H1 (cell line): ENCODE measurements at regions not wholly inside any gene's neighbourhood (a gene's known extent, or its start where the extent isn't known, plus 50 kb on each side); places are given as distances from the start of the nearest gene placed in this dataset.

Experiments used
- CTCF ChIA-PET: fragments of 300-600 bp; sonication (Branson Sonifier 250); formaldehyde crosslinking; loops from one replicate; lab custom pipeline; 2021; ENCODE audit not compliant: partially characterized antibody; lab: Charles Lee
- POLR2A ChIA-PET: fragments of 300-600 bp; sonication (Branson Sonifier 250); formaldehyde crosslinking; loops from one replicate; lab custom pipeline; 2021; ENCODE audit warnings: inconsistent platforms; ENCODE audit not compliant: partially characterized antibody; lab: Charles Lee
- DNase-seq, 2 experiments: peaks; one replicate each; pipeline versions ENCODE4 v3.0.0 to v3.0.0-alpha.2; 2010 to 2022; ENCODE audit warnings: low spot score in 2 of 2, low read depth in 1 of 2, mixed read lengths in 1 of 2
- FAIRE-seq: peaks from 2 replicates; lab custom pipeline; 2011; peaks lifted over from hg19 to GRCh38; lab: Jason Lieb, UNC
- H2AFZ ChIP-seq: 2 replicates; pipeline ENCODE4 v1.8.1; 2012; ENCODE audit warnings: low read length, inconsistent platforms
- H2AK5ac ChIP-seq: 2 replicates; pipeline ENCODE4 v1.6.1; 2013; ENCODE audit warnings: low read depth, low read length
- H2BK120ac ChIP-seq: replicated peaks from 2 replicates; pipeline ENCODE3; 2013; ENCODE audit warnings: low read depth, low read length, inconsistent platforms
- H2BK12ac ChIP-seq: 2 replicates; pipeline ENCODE4 v1.6.1; 2013; ENCODE audit warnings: low read depth, low read length
- H2BK15ac ChIP-seq: 2 replicates; pipeline ENCODE4 v1.6.1; 2013; ENCODE audit warnings: low read length
- H2BK20ac ChIP-seq: 2 replicates; pipeline ENCODE4 v1.6.1; 2013; ENCODE audit warnings: low read length
- H2BK5ac ChIP-seq: 2 replicates; pipeline ENCODE4 v1.6.1; 2013; ENCODE audit warnings: low read depth, low read length
- H3K14ac ChIP-seq: 2 replicates; pipeline ENCODE4 v1.6.1; 2013; ENCODE audit warnings: inconsistent platforms; ENCODE audit not compliant: insufficient read length
- H3K18ac ChIP-seq: 2 replicates; pipeline ENCODE4 v1.6.1; 2013; ENCODE audit warnings: low read length; ENCODE audit errors: extremely low read depth
- H3K23ac ChIP-seq: 2 replicates; pipeline ENCODE4 v1.6.1; 2013; ENCODE audit warnings: inconsistent platforms; ENCODE audit not compliant: insufficient read length
- H3K23me2 ChIP-seq: 2 replicates; pipeline ENCODE4 v1.6.1; 2013; ENCODE audit warnings: low read depth, low read length
- H3K27ac ChIP-seq: 2 replicates; pipeline ENCODE4 v1.6.1; 2011; ENCODE audit warnings: low read depth, low read length, inconsistent platforms
- H3K27me3 ChIP-seq, 4 experiments: replicated peaks in 1 of 4; 1 replicate in 1 of 4; 2 replicates in 3 of 4; pipeline versions ENCODE4 v1.6.1 to v1.8.1; 2011 to 2013; ENCODE audit warnings: low read length in 3 of 4, mild to moderate bottlenecking in 3 of 4, inconsistent platforms in 2 of 4, mixed read lengths in 2 of 4, moderate library complexity in 1 of 4; ENCODE audit not compliant: control insufficient read depth in 3 of 4, insufficient read depth in 3 of 4; ENCODE audit errors: extremely low read depth in 1 of 4
- H3K36me3 ChIP-seq, 4 experiments: 2 replicates each; pipeline versions ENCODE4 v1.6.1 to v1.8.1; 2011 to 2013; ENCODE audit warnings: mild to moderate bottlenecking in 4 of 4, low read length in 3 of 4, moderate library complexity in 2 of 4, control low read depth in 1 of 4, inconsistent platforms in 1 of 4; ENCODE audit not compliant: insufficient read depth in 4 of 4, control insufficient read depth in 2 of 4
- H3K4ac ChIP-seq: replicated peaks from 2 replicates; pipeline ENCODE3; 2013; ENCODE audit warnings: low read length, low read depth, mixed read lengths, inconsistent platforms; ENCODE audit not compliant: insufficient read length
- H3K4me1 ChIP-seq, 4 experiments: replicated peaks in 1 of 4; 1 replicate in 1 of 4; 2 replicates in 3 of 4; pipeline versions ENCODE4 v1.6.1 to v1.8.1; 2011 to 2013; ENCODE audit warnings: low read length in 3 of 4, inconsistent platforms in 2 of 4, mixed read lengths in 1 of 4; ENCODE audit not compliant: insufficient read depth in 4 of 4, control insufficient read depth in 3 of 4
- H3K4me2 ChIP-seq, 2 experiments: 2 replicates each; pipeline versions ENCODE4 v1.6.1 to v1.8.1; 2011 to 2013; ENCODE audit warnings: low read depth in 2 of 2, low read length in 2 of 2, control low read depth in 1 of 2, inconsistent platforms in 1 of 2, mild to moderate bottlenecking in 1 of 2; ENCODE audit not compliant: insufficient read depth in 1 of 2
- H3K4me3 ChIP-seq, 4 experiments: fragments of 200-600, 300-600 bp in 1 of 4; sonication (generic), shearing (Covaris generic), sonication (Bioruptor Twin) in 1 of 4; 2 replicates each; pipeline versions ENCODE4 v1.5.1 to v1.8.1; 2011 to 2016; ENCODE audit warnings: low read length in 4 of 4, low read depth in 3 of 4, control low read depth in 2 of 4, inconsistent platforms in 2 of 4, mild to moderate bottlenecking in 2 of 4, mixed read lengths in 1 of 4, moderate library complexity in 1 of 4; ENCODE audit not compliant: insufficient read depth in 2 of 4; ENCODE audit errors: extremely low read depth in 1 of 4
- H3K56ac ChIP-seq: replicated peaks from 2 replicates; pipeline ENCODE3; 2013; ENCODE audit warnings: low read depth, mild to moderate bottlenecking, mixed read lengths, low read length, inconsistent platforms; ENCODE audit not compliant: insufficient read length
- H3K79me1 ChIP-seq: 2 replicates; pipeline ENCODE4 v1.6.1; 2013; ENCODE audit warnings: low read depth, low read length, control low read depth
- H3K79me2 ChIP-seq, 2 experiments: 2 replicates each; pipeline versions ENCODE4 v1.6.1 to v1.8.1; 2012 to 2013; ENCODE audit warnings: low read length in 2 of 2, mild to moderate bottlenecking in 2 of 2, inconsistent platforms in 1 of 2; ENCODE audit not compliant: insufficient read depth in 2 of 2, control insufficient read depth in 1 of 2
- H3K9ac ChIP-seq, 4 experiments: replicated peaks in 1 of 4; 1 replicate in 1 of 4; 2 replicates in 3 of 4; pipeline versions ENCODE4 v1.6.1 to v1.8.1; 2011 to 2013; ENCODE audit warnings: low read depth in 3 of 4, low read length in 3 of 4, control low read depth in 2 of 4, mild to moderate bottlenecking in 2 of 4, moderate library complexity in 2 of 4, inconsistent platforms in 1 of 4; ENCODE audit errors: extremely low read depth in 1 of 4
- H3K9me3 ChIP-seq, 2 experiments: 2 replicates each; pipeline versions ENCODE4 v1.6.1 to v1.8.1; 2012 to 2013; ENCODE audit warnings: mild to moderate bottlenecking in 2 of 2, moderate library complexity in 2 of 2, control low read depth in 1 of 2, inconsistent platforms in 1 of 2, low read depth in 1 of 2, low read length in 1 of 2, mixed read lengths in 1 of 2; ENCODE audit not compliant: insufficient read depth in 2 of 2
- H4K20me1 ChIP-seq, 2 experiments: replicated peaks in 1 of 2; 2 replicates each; pipeline versions ENCODE3 to v1.8.1; 2011 to 2013; ENCODE audit warnings: inconsistent platforms in 2 of 2, low read length in 2 of 2, mild to moderate bottlenecking in 1 of 2; ENCODE audit not compliant: insufficient read depth in 2 of 2, control insufficient read depth in 1 of 2
- H4K5ac ChIP-seq: 2 replicates; pipeline ENCODE4 v1.6.1; 2013; ENCODE audit warnings: low read length, low read depth, mixed read lengths, inconsistent platforms; ENCODE audit not compliant: insufficient read length
- H4K8ac ChIP-seq: 2 replicates; pipeline ENCODE4 v1.8.0; 2013; ENCODE audit warnings: mild to moderate bottlenecking, moderate library complexity, low read length, inconsistent platforms; ENCODE audit not compliant: insufficient read depth; ENCODE audit errors: extremely low read depth
- H4K91ac ChIP-seq: replicated peaks from 2 replicates; pipeline ENCODE3; 2013; ENCODE audit warnings: low read length, mixed read lengths, inconsistent platforms; ENCODE audit not compliant: insufficient read length
- CBX8 ChIP-seq: fragments of 300-800, 300-1000 bp; sonication (generic); IDR thresholded peaks from 2 replicates; pipeline ENCODE4 v1.7.1; 2016; ENCODE audit warnings: low read depth, low read length, borderline replicate concordance
- CHD2 ChIP-seq: IDR thresholded peaks from 2 replicates; pipeline ENCODE4 v1.6.1; 2012; ENCODE audit warnings: low read length, improper control_type of control experiment
- GABPA ChIP-seq: IDR thresholded peaks from 2 replicates; pipeline ENCODE4 v1.6.1; 2011; ENCODE audit warnings: mild to moderate bottlenecking, low read length, moderate library complexity, borderline replicate concordance; ENCODE audit not compliant: insufficient read depth
- JUN ChIP-seq: IDR thresholded peaks from 2 replicates; pipeline ENCODE4 v1.6.1; 2011; ENCODE audit warnings: low read depth, mild to moderate bottlenecking, improper control_type of control experiment, low read length
- NRF1 ChIP-seq: IDR thresholded peaks from 2 replicates; pipeline ENCODE4 v1.6.1; 2011; ENCODE audit warnings: mild to moderate bottlenecking, low read depth, low read length, improper control_type of control experiment
- RAD21 ChIP-seq, 2 experiments: IDR thresholded peaks in 1 of 2; conservative IDR thresholded peaks in 1 of 2; 2 replicates each; pipeline ENCODE4 v1.6.1; 2011; ENCODE audit warnings: low read depth in 2 of 2, low read length in 2 of 2, improper control_type of control experiment in 1 of 2, inconsistent platforms in 1 of 2, mild to moderate bottlenecking in 1 of 2, moderate library complexity in 1 of 2
- RNF2 ChIP-seq: fragments of 200-900, 300-1000 bp; sonication (generic); IDR thresholded peaks from 2 replicates; pipeline ENCODE4 v1.7.1; 2016; ENCODE audit warnings: borderline replicate concordance, low read depth, mild to moderate bottlenecking, antibody characterized with exemption, low read length; ENCODE audit not compliant: poor library complexity, severe bottlenecking; ENCODE audit errors: missing control alignments
- SAP30 ChIP-seq: fragments of 300-600 bp; sonication (generic); IDR thresholded peaks from 2 replicates; pipeline ENCODE4 v1.7.1; 2012; ENCODE audit warnings: low read length, moderate library complexity, mild to moderate bottlenecking, inconsistent platforms; ENCODE audit not compliant: insufficient read depth, insufficient replicate concordance
- TAF7 ChIP-seq: optimal IDR thresholded peaks from 2 replicates; pipeline ENCODE3; 2011; ENCODE audit warnings: low read depth, mild to moderate bottlenecking, inconsistent platforms, low read length, moderate library complexity, borderline replicate concordance
- WGBS, 2 experiments: shearing (Covaris generic) in 1 of 2; methylation state at CpG; one replicate each; pipeline versions ENCODE4 v1.1.6 to v1.1.7; 2013 to 2015; ENCODE audit warnings: low lambda C conversion rate in 2 of 2, mixed read lengths in 2 of 2, inconsistent platforms in 1 of 2, low coverage in 1 of 2, missing lambda C conversion rate in 1 of 2; ENCODE audit not compliant: insufficient replicate concordance in 2 of 2, insufficient coverage in 1 of 2, insufficient read length in 1 of 2; ENCODE audit errors: extremely low coverage in 1 of 2, missing lambda C conversion rate in 1 of 2; 5-methylcytosine and 5-hydroxymethylcytosine counted together
- TF ChIP-seq, protein P1 (sequence below): IDR thresholded peaks from 2 replicates; pipeline ENCODE4 v1.6.1; 2011; ENCODE audit warnings: low read depth, mild to moderate bottlenecking, low read length; ENCODE audit not compliant: insufficient read depth
- TF ChIP-seq, protein P2 (sequence below): IDR thresholded peaks from 2 replicates; pipeline ENCODE4 v1.6.1; 2012; ENCODE audit warnings: inconsistent platforms

- ChIA-PET CTCF (no interaction called here), POLR2A (no interaction called here)
- Histone ChIP-seq H3K23me2 (no peaks in the 10 kb centered on the region; the same call in 1 of the 2 replicates), H4K91ac (no peak overlapping the region), H3K79me2 (no peaks in the 10 kb centered on the region), H3K4me3 (no peak overlapping the region), H3K27me3 (no peaks in the 10 kb centered on the region), H2AK5ac (no peak overlapping the region), H4K20me1 (no peaks in the 10 kb centered on the region), H2BK12ac (no peak overlapping the region), H3K36me3 (no peaks in the 10 kb centered on the region), H3K79me1 (no peaks in the 10 kb centered on the region), H3K4me1 (no peaks in the 10 kb centered on the region), H2AFZ (no peak overlapping the region), H2BK20ac (no peak overlapping the region), H3K14ac (no peak overlapping the region), H3K18ac (no peak overlapping the region), H4K5ac (no peak overlapping the region), H3K56ac (no peak overlapping the region), H3K9me3 (no peaks in the 10 kb centered on the region), H2BK15ac (no peak overlapping the region), H4K8ac (no peak overlapping the region), H2BK5ac (no peak overlapping the region), H3K4ac (no peak overlapping the region), H3K27ac (no peak overlapping the region), H2BK120ac (no peak overlapping the region), H3K23ac (no peak overlapping the region), H3K4me2 (no peak overlapping the region), H3K9ac (no peak overlapping the region)
- WGBS, 2 experiments, result 87% methylated on average over 12 of the region's 12 CpGs; no CpG with 5 or more reads in 1 of the 2 experiments
- FAIRE-seq, result no peak
- DNase-seq, result no peak
- TF ChIP-seq RAD21 (IDR thresholded peaks at IDR 0.05 in 1 of 2, conservative IDR thresholded peaks at IDR 0.05 in 1 of 2; ENCODE audit: low read depth in 2 of 2, low read length in 2 of 2), result no peak
- no peak for TF ChIP-seq SAP30
- no peak for TF ChIP-seq TAF7
- TF ChIP-seq, protein P1, sequence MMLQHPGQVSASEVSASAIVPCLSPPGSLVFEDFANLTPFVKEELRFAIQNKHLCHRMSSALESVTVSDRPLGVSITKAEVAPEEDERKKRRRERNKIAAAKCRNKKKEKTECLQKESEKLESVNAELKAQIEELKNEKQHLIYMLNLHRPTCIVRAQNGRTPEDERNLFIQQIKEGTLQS, result no peak
- TF ChIP-seq NRF1, result no peak
- TF ChIP-seq, protein P2, sequence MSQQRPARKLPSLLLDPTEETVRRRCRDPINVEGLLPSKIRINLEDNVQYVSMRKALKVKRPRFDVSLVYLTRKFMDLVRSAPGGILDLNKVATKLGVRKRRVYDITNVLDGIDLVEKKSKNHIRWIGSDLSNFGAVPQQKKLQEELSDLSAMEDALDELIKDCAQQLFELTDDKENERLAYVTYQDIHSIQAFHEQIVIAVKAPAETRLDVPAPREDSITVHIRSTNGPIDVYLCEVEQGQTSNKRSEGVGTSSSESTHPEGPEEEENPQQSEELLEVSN, result no peak
- TF ChIP-seq CHD2, result no peak
- no peak for TF ChIP-seq JUN
- no peak for TF ChIP-seq GABPA
- no peak for TF ChIP-seq CBX8
- no peak for TF ChIP-seq RNF2
Observed at GRCh38 chr18:47333926-47334635, 82.6 kb upstream of the SKOR2 start.
